ENCODE measurements at regions not wholly inside any gene's neighbourhood (a gene's known extent, or its start where the extent isn't known, plus 50 kb on each side); places are given as distances from the start of the nearest gene placed in this dataset.

DNA sequence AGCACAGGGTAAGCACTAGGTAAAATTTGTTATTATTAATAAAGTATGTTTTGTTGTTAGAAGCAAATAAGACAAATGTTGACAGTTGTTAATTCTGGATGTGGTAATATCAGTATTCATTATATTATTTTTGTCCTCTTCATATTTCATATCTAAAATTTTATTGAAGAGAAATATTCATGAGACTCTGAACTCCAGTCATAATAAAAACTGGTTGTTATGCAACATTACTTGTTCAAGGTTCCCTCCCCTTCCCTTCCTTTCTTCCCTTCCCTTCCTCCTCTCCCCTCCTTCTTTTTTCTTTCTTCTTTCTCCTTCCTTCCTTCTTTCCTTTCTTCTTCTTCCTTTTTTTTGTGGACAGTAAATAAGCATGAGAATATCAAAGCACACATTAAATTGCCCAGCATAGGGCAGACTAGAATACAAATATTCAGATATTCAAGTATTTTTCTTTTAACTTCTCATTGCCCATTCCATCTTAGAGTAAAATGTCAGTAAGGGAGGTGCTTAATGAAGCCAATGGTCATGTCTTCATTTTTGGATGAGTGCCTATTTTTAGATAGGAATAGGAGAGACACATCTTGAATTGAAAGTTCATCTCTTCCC is 245.0 kb downstream of the INHBA start:
- no peak overlapping the region for H2BK12ac ChIP-seq (ENCODE audit: low read depth, low read length)
- FAIRE-seq (no peak), DNase-seq (ENCODE audit: low read depth in 1 of 2, low spot score in 2 of 2) (no peak)
- no peaks in the 10 kb centered on the region for H3K79me1 ChIP-seq (ENCODE audit: low read depth, low read length)
- H3K36me3 ChIP-seq (ENCODE audit: control insufficient read depth in 2 of 4, insufficient read depth in 4 of 4, low read length in 3 of 4) = no peaks in the 10 kb centered on the region
- CTCF ChIA-PET (ENCODE audit: partially characterized antibody) = no interaction called here
- no peaks in the 10 kb centered on the region for H3K79me2 ChIP-seq (ENCODE audit: control insufficient read depth in 1 of 2, insufficient read depth in 2 of 2, low read length in 2 of 2)
- H4K20me1 ChIP-seq (replicated peaks in 1 of 2; ENCODE audit: control insufficient read depth in 1 of 2, insufficient read depth in 2 of 2, low read length in 2 of 2) = no peaks in the 10 kb centered on the region
- H3K23me2 ChIP-seq (ENCODE audit: low read depth, low read length) = no peaks in the 10 kb centered on the region
- no peak overlapping the region for H3K9ac ChIP-seq (replicated peaks in 1 of 4; ENCODE audit: extremely low read depth in 1 of 4, low read depth in 3 of 4, low read length in 3 of 4)
- H3K27me3 ChIP-seq (replicated peaks in 1 of 4; ENCODE audit: control insufficient read depth in 3 of 4, extremely low read depth in 1 of 4, insufficient read depth in 3 of 4, low read length in 3 of 4) = peaks cover 0 to 1% (median 0%) of the 10 kb centered on the region in 4 experiments; a peak in 1 of 7 replicates
- H2AK5ac ChIP-seq (ENCODE audit: low read depth, low read length) = no peak overlapping the region
- H4K8ac ChIP-seq (ENCODE audit: extremely low read depth, insufficient read depth, low read length) = no peak overlapping the region
- no peak overlapping the region for H2BK15ac ChIP-seq (ENCODE audit: low read length)
- H2BK120ac ChIP-seq (replicated peaks; ENCODE audit: low read depth, low read length) = no peak overlapping the region
- H3K9me3 ChIP-seq (ENCODE audit: insufficient read depth in 2 of 2, low read depth in 1 of 2, low read length in 1 of 2) = peaks cover 0 to 3% of the 10 kb centered on the region in 2 experiments; a peak in 1 of 4 replicates
- H4K91ac ChIP-seq (replicated peaks; ENCODE audit: insufficient read length, low read length) = no peak overlapping the region
- no peak overlapping the region for H2BK20ac ChIP-seq (ENCODE audit: low read length)
- no peak overlapping the region for H3K14ac ChIP-seq (ENCODE audit: insufficient read length)
- H3K4ac ChIP-seq (replicated peaks; ENCODE audit: insufficient read length, low read depth, low read length) = no peak overlapping the region
- POLR2A ChIA-PET (ENCODE audit: partially characterized antibody) = no interaction called here
- no peak overlapping the region for H3K56ac ChIP-seq (replicated peaks; ENCODE audit: insufficient read length, low read depth, low read length)
- no peak overlapping the region for H3K23ac ChIP-seq (ENCODE audit: insufficient read length)
- no peak overlapping the region for H4K5ac ChIP-seq (ENCODE audit: insufficient read length, low read depth, low read length)
- H3K4me3 ChIP-seq (ENCODE audit: extremely low read depth in 1 of 4, insufficient read depth in 2 of 4, low read depth in 3 of 4, low read length in 4 of 4) = no peak overlapping the region
- no peak overlapping the region for H2AFZ ChIP-seq (ENCODE audit: low read length)
- TF ChIP-seq TAF1 (IDR thresholded peaks at IDR 0.05; ENCODE audit: low read depth, low read length) = no peak
- TF ChIP-seq BCL11A (IDR thresholded peaks at IDR 0.05; ENCODE audit: low read depth in 2 of 2, low read length in 2 of 2) = no peak
- no peak overlapping the region for H3K27ac ChIP-seq (ENCODE audit: low read depth, low read length)
- H3K4me1 ChIP-seq (replicated peaks in 1 of 4; ENCODE audit: control insufficient read depth in 3 of 4, insufficient read depth in 4 of 4, low read length in 3 of 4) = no peaks in the 10 kb centered on the region
- H3K18ac ChIP-seq (ENCODE audit: extremely low read depth, low read length) = no peak overlapping the region
- no peak overlapping the region for H2BK5ac ChIP-seq (ENCODE audit: low read depth, low read length)
- H3K4me2 ChIP-seq (ENCODE audit: insufficient read depth in 1 of 2, low read depth in 2 of 2, low read length in 2 of 2) = no peak overlapping the region
